Adrenal gland (tissue), 9 donors: ENCODE measurements at regions not wholly inside any gene's neighbourhood (a gene's known extent, or its start where the extent isn't known, plus 50 kb on each side); places are given as distances from the start of the nearest gene placed in this dataset.

ENCODE experiments used
- DNase-seq, 7 donors: peaks; one replicate each; pipeline ENCODE4 v3.0.0-alpha.2; 2019 to 2020
- H3K27ac ChIP-seq, 5 donors: fragments of 200-600 bp; sonication (generic) in 4 of 5; 1 replicate in 3 of 5; 2 replicates in 2 of 5; pipeline versions ENCODE4 v1.5.1 to v1.8.0; 2016 to 2020; ENCODE audit warnings: mild to moderate bottlenecking in 1 of 5
- H3K27me3 ChIP-seq: fragments of 200-600 bp; 2 replicates; pipeline ENCODE4 v1.8.0; 2021
- H3K36me3 ChIP-seq, 2 donors: fragments of 200-600 bp; replicated peaks in 1 of 2; 1 replicate in 1 of 2; 2 replicates in 1 of 2; pipeline versions ENCODE4 v1.5.1 to v1.8.0; 2018 to 2022
- H3K4me1 ChIP-seq, 2 donors: fragments of 200-600 bp; replicated peaks in 1 of 2; 1 replicate in 1 of 2; 2 replicates in 1 of 2; pipeline versions ENCODE4 v1.5.1 to v1.8.0; 2018 to 2021
- H3K4me3 ChIP-seq, 4 donors: fragments of 200-600 bp; sonication (generic) in 3 of 4; one replicate each; pipeline ENCODE4 v1.5.1; 2016 to 2018
- H3K9me3 ChIP-seq, 3 donors: fragments of 200-600 bp; sonication (generic) in 1 of 3; replicated peaks in 1 of 3; 1 replicate in 2 of 3; 2 replicates in 1 of 3; pipeline versions ENCODE4 v1.5.1 to v1.8.0; 2016 to 2021
- CTCF ChIP-seq, 6 experiments: fragments of 450-650 bp in 4 of 6; fragments of 200-600 bp in 2 of 6; sonication (generic) in 1 of 6; IDR thresholded peaks; 1 replicate in 5 of 6; 2 replicates in 1 of 6; pipeline versions ENCODE4 v1.5.1 to v1.8.0; 2016 to 2021; ENCODE audit warnings: antibody characterized with exemption in 6 of 6, mild to moderate bottlenecking in 2 of 6, moderate library complexity in 1 of 6
- POLR2A ChIP-seq, 2 donors: fragments of 450-650 bp; IDR thresholded peaks; one replicate each; pipeline ENCODE4 v1.6.1; 2017; ENCODE audit warnings: antibody characterized with exemption in 2 of 2, mild to moderate bottlenecking in 2 of 2, moderate library complexity in 1 of 2
- WGBS, 4 donors: extraction: QIAGEN DNeasy Blood & Tissue Kit in 2 of 4; methylation state at CpG; one replicate each; pipeline versions ENCODE4 v1.1.5 to v1.1.7; 2013 to 2017; 5-methylcytosine and 5-hydroxymethylcytosine counted together
- intact Hi-C, 2 donors: fragments of 100-400 bp; cut with DNase I; formaldehyde crosslinking; loops; one replicate each; pipeline versions ENCODE4 v1.14.1 to v1.15.0; 2022 to 2023
- donor health status: healthy with polysubstance abuse.
- donor health status: Bipolar disorder and iron deficiency.
- donor health status: DM: yes; HTN: yes; CAD: no.
- donor health status: DM: no; HTN: no; CAD: no.
- donor health status: DM: no; HTN: no; CAD: no.

- DNase-seq: no peak
- 95 to 97% (median 96%) methylated on average over 12 of the region's 12 CpGs for WGBS, 4 donors
- intact Hi-C loops: no loop called here
These were observed 231.1 kb downstream of the SIPA1L2 start for GRCh38 chr1:232398823-232399222.

DNA sequence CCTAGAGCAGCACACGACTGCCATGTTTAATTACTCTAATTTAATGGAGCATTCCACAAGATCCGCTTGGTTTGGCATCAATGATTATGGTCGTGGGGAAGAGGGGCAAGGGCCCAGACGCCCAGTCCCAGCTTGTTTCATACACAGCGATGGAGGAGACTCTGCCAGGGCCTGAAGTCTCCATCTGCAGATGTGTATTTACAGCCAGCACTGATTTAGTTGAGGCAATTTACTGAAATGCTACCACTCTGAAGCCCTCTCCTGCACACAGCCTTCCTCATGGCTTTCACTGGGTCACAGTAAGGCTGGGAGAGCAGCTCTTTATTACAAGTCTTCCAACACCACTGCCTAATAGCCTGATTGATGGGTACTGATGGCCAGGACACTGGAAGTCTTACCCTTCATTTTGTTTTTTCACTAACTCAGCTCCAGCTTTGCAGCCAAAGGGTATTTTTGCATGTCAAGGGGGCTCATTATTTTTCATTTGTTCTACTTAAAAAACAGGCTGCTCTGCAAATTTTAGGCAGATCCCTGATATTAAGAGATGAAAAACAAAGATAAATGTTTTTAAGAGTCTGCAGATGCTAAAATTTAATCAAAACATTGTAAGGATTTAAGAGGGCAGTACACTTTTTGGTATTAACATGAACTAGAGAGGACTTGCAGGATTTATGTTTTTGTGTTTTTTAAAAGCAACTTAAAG is 236.3 kb downstream of the SIPA1L2 start:
- TF ChIP-seq POLR2A (IDR thresholded peaks at IDR 0.05): no peak
- TF ChIP-seq CTCF (IDR thresholded peaks at IDR 0.05): no peak
- Histone ChIP-seq H3K36me3 (no peaks in the 10 kb centered on the region), H3K9me3 (no peaks in the 10 kb centered on the region), H3K4me1 (no peaks in the 10 kb centered on the region), H3K27me3 (no peaks in the 10 kb centered on the region), H3K27ac (no peak overlapping the region), H3K4me3 (no peak overlapping the region)
- intact Hi-C loops: no loop called here
- WGBS, 4 donors: 66 to 74% (median 72%) methylated on average over 4 to 5 of the region's 5 CpGs
- DNase-seq: no peak

More at GRCh38 chr1:232398823-232399222, 231.1 kb downstream of the SIPA1L2 start:
- no peak overlapping the region for H3K4me3 ChIP-seq
- no peaks in the 10 kb centered on the region for H3K27me3 ChIP-seq
- H3K9me3 ChIP-seq: no peaks in the 10 kb centered on the region
- H3K4me1 ChIP-seq: no peaks in the 10 kb centered on the region
- H3K36me3 ChIP-seq: peaks cover 0 to 8% of the 10 kb centered on the region in 2 donors
- no peak overlapping the region for H3K27ac ChIP-seq
- TF ChIP-seq POLR2A (IDR thresholded peaks at IDR 0.05): no peak

GRCh38 chr1:232393010-232393409 is 236.9 kb downstream of the SIPA1L2 start:
- Histone ChIP-seq H3K27me3 (no peaks in the 10 kb centered on the region), H3K36me3 (no peaks in the 10 kb centered on the region), H3K27ac (no peak overlapping the region), H3K4me3 (no peak overlapping the region), H3K4me1 (no peaks in the 10 kb centered on the region), H3K9me3 (no peaks in the 10 kb centered on the region)
- TF ChIP-seq CTCF (IDR thresholded peaks at IDR 0.05): no peak
- DNase-seq: no peak
- intact Hi-C loops: no loop called here
- 54 to 57% (median 56%) methylated on average over 4 of the region's 4 CpGs for WGBS, 4 donors

DNA sequence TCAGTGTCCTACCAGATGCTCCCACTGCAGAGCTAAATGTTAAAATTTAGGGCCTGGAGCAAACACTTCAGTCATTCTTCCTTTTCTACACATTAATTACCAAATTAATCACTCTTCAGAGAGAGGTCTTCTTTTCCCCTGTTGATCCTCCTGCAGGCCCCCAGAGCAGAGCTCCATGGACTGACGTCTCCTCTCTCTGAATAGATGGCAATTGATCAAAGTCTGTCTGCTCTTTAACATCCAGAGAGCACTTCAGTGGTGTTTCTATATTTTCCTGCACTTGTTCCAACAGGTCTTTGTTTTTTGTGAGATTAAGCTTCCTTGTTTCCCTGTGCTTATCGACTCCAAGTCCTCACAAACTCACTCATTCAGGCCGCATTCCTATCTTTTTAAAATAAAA is 239.3 kb downstream of the SIPA1L2 start:
- H3K9me3 ChIP-seq: no peaks in the 10 kb centered on the region
- intact Hi-C loops: no loop called here
- no peak overlapping the region for H3K4me3 ChIP-seq
- H3K36me3 ChIP-seq: no peaks in the 10 kb centered on the region
- H3K27ac ChIP-seq: no peak overlapping the region
- no peak for TF ChIP-seq POLR2A (IDR thresholded peaks at IDR 0.05)
- no peak for TF ChIP-seq CTCF (IDR thresholded peaks at IDR 0.05)
- H3K4me1 ChIP-seq: no peaks in the 10 kb centered on the region
- 87 to 90% (median 88%) methylated on average over 3 of the region's 3 CpGs for WGBS, 4 donors
- no peak for DNase-seq
- no peaks in the 10 kb centered on the region for H3K27me3 ChIP-seq

DNA sequence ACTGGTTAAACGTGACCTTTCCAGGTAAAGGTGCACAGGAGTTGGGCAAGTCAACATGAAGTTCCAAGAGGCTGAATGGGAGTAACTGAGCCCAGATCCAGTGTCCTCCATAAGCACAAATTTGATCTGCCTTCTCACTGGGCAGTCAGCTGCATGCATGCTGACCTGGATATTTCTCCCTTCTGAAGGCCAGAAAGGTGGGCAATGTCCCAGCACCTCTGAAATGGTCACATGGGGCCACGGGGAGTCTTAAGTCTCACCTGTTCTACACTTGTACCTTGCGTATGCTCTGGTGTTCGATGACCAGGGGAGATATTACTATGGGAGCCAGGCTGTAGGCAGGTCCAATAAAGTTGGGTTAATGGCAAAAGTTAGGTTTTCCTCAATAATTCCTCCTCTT is 240.2 kb downstream of the SIPA1L2 start:
- DNase-seq: no peak
- intact Hi-C loops: no loop called here
- Histone ChIP-seq H3K27me3 (no peaks in the 10 kb centered on the region), H3K9me3 (no peaks in the 10 kb centered on the region), H3K4me3 (no peak overlapping the region), H3K27ac (no peak overlapping the region), H3K4me1 (no peaks in the 10 kb centered on the region), H3K36me3 (no peaks in the 10 kb centered on the region)
- TF ChIP-seq CTCF (IDR thresholded peaks at IDR 0.05): no peak
- no peak for TF ChIP-seq POLR2A (IDR thresholded peaks at IDR 0.05)
- WGBS, 4 donors: 89 to 96% (median 92%) methylated on average over 4 of the region's 4 CpGs
